Astrocyte of the cerebellum (primary cell): ENCODE measurements at regions not wholly inside any gene's neighbourhood (a gene's known extent, or its start where the extent isn't known, plus 50 kb on each side); places are given as distances from the start of the nearest gene placed in this dataset.

Experiments used
- DNase-seq: peaks from one replicate; pipeline ENCODE4 v3.0.0-alpha.2; 2011; ENCODE audit warnings: low read depth
- H3K4me3 ChIP-seq: 2 replicates; pipeline ENCODE4 v1.5.1; 2011; ENCODE audit warnings: mild to moderate bottlenecking, low read depth, low read length, moderate library complexity
- CTCF ChIP-seq: IDR thresholded peaks from 2 replicates; pipeline ENCODE4 v1.5.1; 2012; ENCODE audit warnings: low read length, low read depth, moderate library complexity, mild to moderate bottlenecking; ENCODE audit errors: missing control alignments
- in situ Hi-C: cut with HindIII; loops from 2 replicates; pipeline ENCODE4 v1.10.0; 2017; ENCODE audit warnings: low sequenced_read_pairs

- H3K4me3 ChIP-seq: no peak overlapping the region
- no peak for TF ChIP-seq CTCF
- in situ Hi-C loops: no loop called here
- DNase-seq: no peak
Measured at GRCh38 chr15:94924971-94925598, 693.7 kb downstream of the MCTP2 start.

DNA sequence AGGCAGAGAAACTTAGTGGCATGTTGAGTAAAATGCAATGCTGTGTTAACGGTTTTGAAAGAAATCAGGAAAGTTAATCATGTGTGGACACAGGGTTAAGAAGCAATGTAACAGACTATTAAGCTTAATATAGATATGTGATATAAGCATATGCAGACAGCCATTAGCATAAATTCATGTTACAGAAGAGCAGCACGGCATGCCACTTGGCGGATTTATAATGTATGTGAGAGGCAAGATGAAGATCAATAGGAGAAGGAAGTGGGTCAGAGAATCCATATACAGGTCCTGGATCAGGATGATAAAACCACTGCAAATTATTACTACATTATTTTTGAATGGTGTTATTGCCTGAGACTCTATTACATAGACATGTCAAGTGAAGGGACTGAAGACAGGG, 694.3 kb downstream of the MCTP2 start:
- H3K4me3 ChIP-seq: no peak overlapping the region
- in situ Hi-C loops: no loop called here
- TF ChIP-seq CTCF: no peak
- no peak for DNase-seq

DNA sequence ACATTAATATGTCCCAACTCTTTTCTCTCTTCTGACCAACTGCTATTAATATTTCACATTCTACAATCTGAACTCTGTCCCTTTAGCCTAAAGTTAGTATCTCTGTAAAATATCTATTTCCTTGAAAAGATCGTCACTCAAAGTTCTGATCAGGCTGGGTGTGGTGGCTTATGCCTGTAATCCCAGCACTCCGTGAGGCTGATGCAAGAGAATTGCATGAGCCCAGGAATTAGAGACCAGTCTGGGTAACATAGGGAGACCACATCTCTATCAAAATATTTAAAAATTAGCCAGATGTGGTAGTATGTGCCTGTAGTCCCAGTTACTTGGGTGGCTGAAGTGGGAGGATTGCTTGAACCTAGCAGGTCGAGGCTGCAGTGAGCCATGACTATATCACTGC, 695.6 kb downstream of the MCTP2 start:
- no peak for DNase-seq
- no peak for TF ChIP-seq CTCF
- no peak overlapping the region for H3K4me3 ChIP-seq
- in situ Hi-C loops: no loop called here

- in situ Hi-C loops: no loop called here
- H3K4me3 ChIP-seq: no peak overlapping the region
- TF ChIP-seq CTCF: no peak
- DNase-seq: no peak
Measured at GRCh38 chr15:94929282-94929681, 697.9 kb downstream of the MCTP2 start.

DNA sequence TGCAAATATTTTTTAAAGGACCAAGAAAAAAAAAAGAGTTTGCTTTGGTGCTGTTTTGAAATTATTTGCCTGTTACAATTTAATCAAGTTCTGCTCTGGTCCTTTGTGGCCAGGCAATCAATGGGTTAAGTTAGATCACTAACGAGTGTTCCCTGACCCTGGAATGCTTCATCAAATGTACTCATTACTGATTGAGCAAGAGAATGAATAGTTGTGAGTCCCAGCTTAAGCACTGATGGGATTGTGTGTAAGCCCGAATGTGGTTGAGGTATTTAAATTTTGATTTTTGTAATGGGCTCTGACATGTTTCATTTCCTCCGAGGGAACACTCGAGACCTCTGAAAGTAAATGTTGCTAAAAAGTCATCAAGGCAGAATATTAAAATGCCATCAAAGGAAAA, 699.1 kb downstream of the MCTP2 start:
- in situ Hi-C loops: no loop called here
- DNase-seq: no peak
- no peak overlapping the region for H3K4me3 ChIP-seq
- TF ChIP-seq CTCF: no peak

DNA sequence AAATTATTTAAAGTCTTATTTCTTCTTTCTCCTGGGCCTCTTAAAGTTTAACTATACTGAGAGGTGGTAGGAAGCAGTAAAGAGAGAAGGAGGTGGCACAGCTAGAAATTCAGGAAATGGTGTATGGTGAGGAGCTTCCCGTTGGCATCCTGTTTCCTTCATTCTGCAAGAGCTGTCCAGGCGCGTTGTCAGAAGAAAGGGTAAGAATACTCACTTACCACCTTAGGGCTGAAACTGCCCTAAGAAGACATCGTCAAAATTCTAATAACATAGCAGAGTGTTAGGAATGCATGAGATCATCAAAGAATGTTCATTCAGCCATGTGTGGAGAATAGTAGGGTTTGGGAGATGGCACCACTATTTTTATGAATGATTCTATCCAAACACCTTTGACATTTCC, 699.6 kb downstream of the MCTP2 start:
- no peak for DNase-seq
- H3K4me3 ChIP-seq: no peak overlapping the region
- no peak for TF ChIP-seq CTCF
- in situ Hi-C loops: no loop called here
